GM12878 (cell line): ENCODE measurements at regions not wholly inside any gene's neighbourhood (a gene's known extent, or its start where the extent isn't known, plus 50 kb on each side); places are given as distances from the start of the nearest gene placed in this dataset.
"Not testable (repeated sequence)": the region's sequence is repeated elsewhere in the genome, so short reads cannot be mapped to it uniquely, and the experiment has no call there.

Experiments
- BHLHE40 ChIP-seq, 2 experiments: fragments of 450-650 bp in 1 of 2; IDR thresholded peaks; 2 replicates each; pipeline ENCODE4 v1.6.1; 2011 to 2017; ENCODE audit warnings: low read depth in 2 of 2, borderline replicate concordance in 1 of 2, improper control_type of control experiment in 1 of 2, low read length in 1 of 2, mild to moderate bottlenecking in 1 of 2
- CTCF ChIP-seq, 3 experiments: IDR thresholded peaks in 2 of 3; conservative IDR thresholded peaks in 1 of 3; 2 replicates each; pipeline ENCODE4 v1.5.1; 2011; ENCODE audit warnings: low read depth in 3 of 3, low read length in 3 of 3, mild to moderate bottlenecking in 3 of 3, control low read depth in 2 of 3, moderate library complexity in 2 of 3, inconsistent platforms in 1 of 3, mixed read lengths in 1 of 3; ENCODE audit not compliant: control insufficient read depth in 2 of 3, insufficient read depth in 1 of 3; ENCODE audit errors: extremely low read depth in 1 of 3
- DPF2 ChIP-seq: fragments of 450-650 bp; IDR thresholded peaks from 2 replicates; pipeline ENCODE4 v1.6.1; 2017; ENCODE audit warnings: mild to moderate bottlenecking
- EZH2 ChIP-seq: IDR thresholded peaks from 2 replicates; pipeline ENCODE4 v1.6.1; 2012; ENCODE audit warnings: low read depth, mild to moderate bottlenecking, control low read depth, inconsistent platforms, low read length, borderline replicate concordance; ENCODE audit not compliant: control insufficient read depth
- POLR2A ChIP-seq: IDR thresholded peaks from 2 replicates; pipeline ENCODE4 v1.6.1; 2011; ENCODE audit warnings: low read depth, mild to moderate bottlenecking, low read length
- RAD21 ChIP-seq: IDR thresholded peaks from 2 replicates; pipeline ENCODE4 v1.6.1; 2011; ENCODE audit warnings: mild to moderate bottlenecking, low read depth, low read length, moderate library complexity; ENCODE audit not compliant: insufficient read depth
- SRF ChIP-seq, 2 experiments: IDR thresholded peaks; 2 replicates each; pipeline ENCODE4 v1.6.1; 2011; ENCODE audit warnings: low read depth in 2 of 2, low read length in 2 of 2, mild to moderate bottlenecking in 1 of 2, moderate library complexity in 1 of 2
- ZNF274 ChIP-seq: IDR thresholded peaks from one replicate; pipeline ENCODE4 v1.8.0; 2011; ENCODE audit not compliant: insufficient read length, insufficient read depth
- ZNF687 ChIP-seq: fragments of 450-650 bp; IDR thresholded peaks from 2 replicates; pipeline ENCODE4 v1.6.1; 2017; ENCODE audit warnings: mild to moderate bottlenecking, moderate library complexity
- TF ChIP-seq, protein P1 (sequence below): IDR thresholded peaks from 2 replicates; pipeline ENCODE4 v1.6.1; 2011; ENCODE audit warnings: low read depth, low read length, improper control_type of control experiment, borderline replicate concordance
- TF ChIP-seq, protein P2 (sequence below): fragments of 450-650 bp; IDR thresholded peaks from 2 replicates; pipeline ENCODE4 v1.6.1; 2018; ENCODE audit warnings: mild to moderate bottlenecking, low read depth, moderate library complexity; ENCODE audit not compliant: partially characterized antibody

- TF ChIP-seq POLR2A; DPF2; ZNF274; SRF (IDR thresholded peaks at IDR 0.05; ENCODE audit: low read depth in 2 of 2, low read length in 2 of 2); EZH2; BHLHE40 (IDR thresholded peaks at IDR 0.05; ENCODE audit: borderline replicate concordance in 1 of 2, low read depth in 2 of 2, low read length in 1 of 2); CTCF (IDR thresholded peaks at IDR 0.05 in 2 of 3, conservative IDR thresholded peaks at IDR 0.05 in 1 of 3; ENCODE audit: control insufficient read depth in 2 of 3, extremely low read depth in 1 of 3, insufficient read depth in 1 of 3, low read depth in 3 of 3, low read length in 3 of 3); ZNF687; RAD21: not testable (repeated sequence)
- TF ChIP-seq, protein P1, sequence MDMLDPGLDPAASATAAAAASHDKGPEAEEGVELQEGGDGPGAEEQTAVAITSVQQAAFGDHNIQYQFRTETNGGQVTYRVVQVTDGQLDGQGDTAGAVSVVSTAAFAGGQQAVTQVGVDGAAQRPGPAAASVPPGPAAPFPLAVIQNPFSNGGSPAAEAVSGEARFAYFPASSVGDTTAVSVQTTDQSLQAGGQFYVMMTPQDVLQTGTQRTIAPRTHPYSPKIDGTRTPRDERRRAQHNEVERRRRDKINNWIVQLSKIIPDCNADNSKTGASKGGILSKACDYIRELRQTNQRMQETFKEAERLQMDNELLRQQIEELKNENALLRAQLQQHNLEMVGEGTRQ, result not testable (repeated sequence)
- TF ChIP-seq, protein P2, sequence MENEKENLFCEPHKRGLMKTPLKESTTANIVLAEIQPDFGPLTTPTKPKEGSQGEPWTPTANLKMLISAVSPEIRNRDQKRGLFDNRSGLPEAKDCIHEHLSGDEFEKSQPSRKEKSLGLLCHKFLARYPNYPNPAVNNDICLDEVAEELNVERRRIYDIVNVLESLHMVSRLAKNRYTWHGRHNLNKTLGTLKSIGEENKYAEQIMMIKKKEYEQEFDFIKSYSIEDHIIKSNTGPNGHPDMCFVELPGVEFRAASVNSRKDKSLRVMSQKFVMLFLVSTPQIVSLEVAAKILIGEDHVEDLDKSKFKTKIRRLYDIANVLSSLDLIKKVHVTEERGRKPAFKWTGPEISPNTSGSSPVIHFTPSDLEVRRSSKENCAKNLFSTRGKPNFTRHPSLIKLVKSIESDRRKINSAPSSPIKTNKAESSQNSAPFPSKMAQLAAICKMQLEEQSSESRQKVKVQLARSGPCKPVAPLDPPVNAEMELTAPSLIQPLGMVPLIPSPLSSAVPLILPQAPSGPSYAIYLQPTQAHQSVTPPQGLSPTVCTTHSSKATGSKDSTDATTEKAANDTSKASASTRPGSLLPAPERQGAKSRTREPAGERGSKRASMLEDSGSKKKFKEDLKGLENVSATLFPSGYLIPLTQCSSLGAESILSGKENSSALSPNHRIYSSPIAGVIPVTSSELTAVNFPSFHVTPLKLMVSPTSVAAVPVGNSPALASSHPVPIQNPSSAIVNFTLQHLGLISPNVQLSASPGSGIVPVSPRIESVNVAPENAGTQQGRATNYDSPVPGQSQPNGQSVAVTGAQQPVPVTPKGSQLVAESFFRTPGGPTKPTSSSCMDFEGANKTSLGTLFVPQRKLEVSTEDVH, result not testable (repeated sequence)
These were observed 321.0 kb downstream of the CGGBP1 start for GRCh38 chr3:87737817-87738216.
